ENCODE measurements at regions not wholly inside any gene's neighbourhood (a gene's known extent, or its start where the extent isn't known, plus 50 kb on each side); places are given as distances from the start of the nearest gene placed in this dataset.
"Not testable (repeated sequence)": the region's sequence is repeated elsewhere in the genome, so short reads cannot be mapped to it uniquely, and the experiment has no call there.

- intact Hi-C loops (cut with micrococcal nuclease) = no loop called here
Measured at GRCh38 chr10:34058845-34059614, 724.6 kb upstream of the NRP1 start.

- intact Hi-C loops (cut with micrococcal nuclease) = not testable (repeated sequence)
Measured at GRCh38 chr10:34055410-34055985, 721.0 kb upstream of the NRP1 start.

GRCh38 chr10:34049887-34050286 lies 715.4 kb upstream of the NRP1 start:
- intact Hi-C loops (cut with micrococcal nuclease) = no loop called here

- intact Hi-C loops (cut with micrococcal nuclease) = no loop called here
Measured at GRCh38 chr10:34049469-34049868, 715.0 kb upstream of the NRP1 start.

GRCh38 chr10:34047389-34047788 lies 712.9 kb upstream of the NRP1 start:
- intact Hi-C loops (cut with micrococcal nuclease) = no loop called here

- intact Hi-C loops (cut with micrococcal nuclease) = no loop called here
Measured at GRCh38 chr10:34046506-34047034, 712.1 kb upstream of the NRP1 start.

- intact Hi-C loops (cut with micrococcal nuclease) = no loop called here
Measured at GRCh38 chr10:34045571-34046190, 711.2 kb upstream of the NRP1 start.

GRCh38 chr10:34041871-34042270 lies 707.4 kb upstream of the NRP1 start:
- intact Hi-C loops (cut with micrococcal nuclease) = no loop called here

- intact Hi-C loops (cut with micrococcal nuclease) = no loop called here
Measured at GRCh38 chr10:34037499-34037898, 703.0 kb upstream of the NRP1 start.

GRCh38 chr10:34035241-34035790 lies 700.8 kb upstream of the NRP1 start:
- intact Hi-C loops (cut with micrococcal nuclease) = not testable (repeated sequence)

GRCh38 chr10:34033078-34033477 lies 698.6 kb upstream of the NRP1 start:
- intact Hi-C loops (cut with micrococcal nuclease) = no loop called here

- intact Hi-C loops (cut with micrococcal nuclease) = no loop called here
Measured at GRCh38 chr10:34032564-34032963, 698.1 kb upstream of the NRP1 start.

- intact Hi-C loops (cut with micrococcal nuclease) = no loop called here
Measured at GRCh38 chr10:34031400-34031799, 696.9 kb upstream of the NRP1 start.

- intact Hi-C loops (cut with micrococcal nuclease) = no loop called here
Measured at GRCh38 chr10:34029455-34029854, 695.0 kb upstream of the NRP1 start.

- intact Hi-C loops (cut with micrococcal nuclease) = no loop called here
Measured at GRCh38 chr10:34028936-34029335, 694.5 kb upstream of the NRP1 start.

GRCh38 chr10:34024693-34025425 lies 690.4 kb upstream of the NRP1 start:
- intact Hi-C loops (cut with micrococcal nuclease) = no loop called here

- intact Hi-C loops (cut with micrococcal nuclease) = no loop called here
Measured at GRCh38 chr10:34024282-34024681, 689.8 kb upstream of the NRP1 start.

- intact Hi-C loops (cut with micrococcal nuclease) = no loop called here
Measured at GRCh38 chr10:34022195-34022594, 687.7 kb upstream of the NRP1 start.

- intact Hi-C loops (cut with micrococcal nuclease) = no loop called here
Measured at GRCh38 chr10:34018784-34019183, 684.3 kb upstream of the NRP1 start.

GRCh38 chr10:34018129-34018528 lies 683.7 kb upstream of the NRP1 start:
- intact Hi-C loops (cut with micrococcal nuclease) = no loop called here

- intact Hi-C loops (cut with micrococcal nuclease) = no loop called here
Measured at GRCh38 chr10:34017281-34017680, 682.8 kb upstream of the NRP1 start.
